ENCODE measurements at regions not wholly inside any gene's neighbourhood (a gene's known extent, or its start where the extent isn't known, plus 50 kb on each side); places are given as distances from the start of the nearest gene placed in this dataset.

DNA sequence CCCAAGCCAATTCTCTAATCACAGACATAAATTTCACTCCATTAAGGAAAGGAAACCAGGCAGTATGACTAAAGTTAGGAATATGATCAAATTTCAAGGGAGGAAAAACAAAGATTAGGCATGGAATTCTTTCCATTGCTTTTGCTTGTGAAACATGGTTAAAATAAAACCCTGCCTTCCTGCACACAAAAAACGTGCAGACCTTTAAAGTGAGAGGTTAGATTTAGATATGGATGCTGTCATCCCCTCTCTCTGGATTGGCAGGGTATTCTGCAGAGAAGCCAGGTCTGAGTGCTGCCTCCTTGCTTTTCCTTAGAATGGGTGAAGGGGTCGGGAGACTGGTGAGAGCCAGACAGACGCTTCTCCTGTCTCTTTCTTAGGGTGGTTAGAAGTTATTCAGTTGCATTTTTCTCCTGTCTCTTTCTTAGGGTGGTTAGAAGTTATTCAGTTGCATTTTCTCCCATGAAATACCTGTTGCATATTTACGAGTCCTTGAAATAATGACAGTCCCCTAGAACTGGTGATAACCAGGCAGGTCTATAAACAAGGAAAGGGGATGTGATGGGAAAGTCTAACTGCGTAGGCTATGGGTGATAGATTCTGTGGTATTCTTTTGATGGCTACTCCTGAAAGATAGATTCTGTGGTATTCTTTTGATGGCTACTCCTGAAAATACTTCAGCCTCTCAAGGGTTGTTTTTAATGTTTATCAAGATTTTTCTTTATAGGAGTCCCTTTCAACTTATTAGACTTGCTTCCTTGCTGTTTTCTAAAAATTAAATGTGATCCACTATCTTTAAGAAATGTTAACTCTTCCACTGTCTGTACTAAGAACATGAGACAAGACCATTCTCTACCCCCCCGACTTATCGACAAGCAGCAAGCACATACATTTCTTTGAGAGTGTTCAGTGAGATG, 163.6 kb downstream of the SPRY1 start:
- Mint-ChIP-seq H3K4me1 (ENCODE audit: low read depth, unreplicated experiment) (peaks cover 32% of the 10 kb centered on the region), H3K36me3 (ENCODE audit: low read depth, unreplicated experiment) (no peaks in the 10 kb centered on the region), H3K27ac (ENCODE audit: unreplicated experiment) (peak overlapping the region; percentile 73), H3K4me3 (ENCODE audit: unreplicated experiment) (no peak overlapping the region), H3K27me3 (ENCODE audit: low read depth, unreplicated experiment) (no peaks in the 10 kb centered on the region), H3K9me3 (ENCODE audit: unreplicated experiment) (no peaks in the 10 kb centered on the region)
- TF ChIP-seq, protein P1, sequence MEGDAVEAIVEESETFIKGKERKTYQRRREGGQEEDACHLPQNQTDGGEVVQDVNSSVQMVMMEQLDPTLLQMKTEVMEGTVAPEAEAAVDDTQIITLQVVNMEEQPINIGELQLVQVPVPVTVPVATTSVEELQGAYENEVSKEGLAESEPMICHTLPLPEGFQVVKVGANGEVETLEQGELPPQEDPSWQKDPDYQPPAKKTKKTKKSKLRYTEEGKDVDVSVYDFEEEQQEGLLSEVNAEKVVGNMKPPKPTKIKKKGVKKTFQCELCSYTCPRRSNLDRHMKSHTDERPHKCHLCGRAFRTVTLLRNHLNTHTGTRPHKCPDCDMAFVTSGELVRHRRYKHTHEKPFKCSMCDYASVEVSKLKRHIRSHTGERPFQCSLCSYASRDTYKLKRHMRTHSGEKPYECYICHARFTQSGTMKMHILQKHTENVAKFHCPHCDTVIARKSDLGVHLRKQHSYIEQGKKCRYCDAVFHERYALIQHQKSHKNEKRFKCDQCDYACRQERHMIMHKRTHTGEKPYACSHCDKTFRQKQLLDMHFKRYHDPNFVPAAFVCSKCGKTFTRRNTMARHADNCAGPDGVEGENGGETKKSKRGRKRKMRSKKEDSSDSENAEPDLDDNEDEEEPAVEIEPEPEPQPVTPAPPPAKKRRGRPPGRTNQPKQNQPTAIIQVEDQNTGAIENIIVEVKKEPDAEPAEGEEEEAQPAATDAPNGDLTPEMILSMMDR (IDR thresholded peaks at IDR 0.05; ENCODE audit: insufficient read depth, low read depth, low read length) = no peak
- TF ChIP-seq EZH2 (IDR thresholded peaks at IDR 0.05; ENCODE audit: insufficient read depth, low read length) = no peak
- FAIRE-seq (peak; percentile 56), DNase-seq (ENCODE audit: low read depth) (peak; percentile 62)
- no peak overlapping the region for H3K27ac ChIP-seq (ENCODE audit: low read depth, low read length)
- H3K4me3 ChIP-seq (ENCODE audit: insufficient read depth, low read depth, low read length) = no peak overlapping the region
- no peaks in the 10 kb centered on the region for H3K27me3 ChIP-seq (ENCODE audit: insufficient read depth, low read length)
- no peak overlapping the region for H3K9ac ChIP-seq (ENCODE audit: low read length)
- H3K4me2 ChIP-seq (ENCODE audit: low read length) = peak overlapping the region; percentile 63
- no peaks in the 10 kb centered on the region for H3K79me2 ChIP-seq (ENCODE audit: insufficient read depth, low read length)
- no peaks in the 10 kb centered on the region for H3K36me3 ChIP-seq (ENCODE audit: insufficient read depth, low read length)
- H3K4me1 ChIP-seq (ENCODE audit: insufficient read depth, low read length) = peaks cover 29% of the 10 kb centered on the region
- H2AFZ ChIP-seq (ENCODE audit: low read depth, low read length) = no peak overlapping the region
- no peaks in the 10 kb centered on the region for H3K9me3 ChIP-seq (ENCODE audit: insufficient read depth, low read depth, low read length)
- no peaks in the 10 kb centered on the region for H4K20me1 ChIP-seq (ENCODE audit: insufficient read depth, low read length)

DNA sequence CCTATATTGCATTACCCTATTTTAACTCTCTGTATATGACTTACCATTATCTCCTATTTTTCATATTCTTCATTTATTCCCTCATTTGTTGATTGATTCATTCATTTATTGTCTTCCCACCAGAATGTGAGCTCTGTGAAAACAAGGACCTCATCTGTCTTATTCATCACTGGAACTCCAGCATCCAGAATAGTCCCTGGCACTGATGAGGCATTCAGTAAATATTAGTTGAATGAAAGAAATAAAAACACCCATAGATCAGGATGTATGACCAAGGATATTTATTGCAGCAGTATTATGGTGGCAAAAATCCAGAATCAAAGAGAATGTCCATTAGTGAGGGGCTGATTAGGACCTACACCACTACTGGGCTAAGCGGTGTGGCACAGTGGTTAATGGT, 164.9 kb downstream of the SPRY1 start:
- FAIRE-seq (no peak), DNase-seq (ENCODE audit: low read depth) (no peak)
- TF ChIP-seq, protein P1 (IDR thresholded peaks at IDR 0.05; ENCODE audit: insufficient read depth, low read depth, low read length) = no peak
- TF ChIP-seq EZH2 (IDR thresholded peaks at IDR 0.05; ENCODE audit: insufficient read depth, low read length) = no peak
- Histone ChIP-seq H2AFZ (ENCODE audit: low read depth, low read length) (no peak overlapping the region), H3K4me3 (ENCODE audit: insufficient read depth, low read depth, low read length) (no peak overlapping the region), H3K27ac (ENCODE audit: low read depth, low read length) (no peak overlapping the region), H3K9ac (ENCODE audit: low read length) (no peak overlapping the region), H3K4me1 (ENCODE audit: insufficient read depth, low read length) (peaks cover 16% of the 10 kb centered on the region), H3K27me3 (ENCODE audit: insufficient read depth, low read length) (no peaks in the 10 kb centered on the region), H3K4me2 (ENCODE audit: low read length) (no peak overlapping the region), H3K79me2 (ENCODE audit: insufficient read depth, low read length) (no peaks in the 10 kb centered on the region), H4K20me1 (ENCODE audit: insufficient read depth, low read length) (no peaks in the 10 kb centered on the region), H3K9me3 (ENCODE audit: insufficient read depth, low read depth, low read length) (no peaks in the 10 kb centered on the region), H3K36me3 (ENCODE audit: insufficient read depth, low read length) (no peaks in the 10 kb centered on the region)
- Mint-ChIP-seq H3K4me1 (ENCODE audit: low read depth, unreplicated experiment) (peaks cover 20% of the 10 kb centered on the region), H3K36me3 (ENCODE audit: low read depth, unreplicated experiment) (no peaks in the 10 kb centered on the region), H3K27me3 (ENCODE audit: low read depth, unreplicated experiment) (no peaks in the 10 kb centered on the region), H3K4me3 (ENCODE audit: unreplicated experiment) (no peak overlapping the region), H3K27ac (ENCODE audit: unreplicated experiment) (no peak overlapping the region), H3K9me3 (ENCODE audit: unreplicated experiment) (peaks cover 2% of the 10 kb centered on the region)
